SKM-1 (cell line): ENCODE measurements at regions not wholly inside any gene's neighbourhood (a gene's known extent, or its start where the extent isn't known, plus 50 kb on each side); places are given as distances from the start of the nearest gene placed in this dataset.

ENCODE experiments used
- DNase-seq: peaks from one replicate; lab custom pipeline; 2025; ENCODE audit not compliant: unreplicated experiment; lab: John Stamatoyannopoulos, UW

DNA sequence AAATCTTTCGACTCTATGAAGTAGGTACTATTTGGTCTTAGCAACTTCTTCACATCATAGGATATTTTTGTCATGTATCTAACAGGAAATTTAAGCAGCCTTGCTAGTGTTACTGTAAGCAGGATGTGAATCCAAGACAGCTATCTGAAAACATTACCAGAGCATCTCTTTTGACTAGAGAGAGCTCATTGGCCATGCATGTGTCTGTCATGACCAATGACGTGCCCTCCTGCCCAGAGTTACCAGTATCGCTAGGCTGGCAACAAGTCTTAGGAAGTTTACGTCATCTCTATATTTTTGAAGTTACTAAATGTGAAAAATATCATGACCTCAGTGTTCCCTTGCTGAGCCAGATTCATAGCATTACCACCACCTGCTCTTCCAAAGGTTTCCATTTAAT, 130.9 kb upstream of the TP63 start:
- DNase-seq: no peak

DNA sequence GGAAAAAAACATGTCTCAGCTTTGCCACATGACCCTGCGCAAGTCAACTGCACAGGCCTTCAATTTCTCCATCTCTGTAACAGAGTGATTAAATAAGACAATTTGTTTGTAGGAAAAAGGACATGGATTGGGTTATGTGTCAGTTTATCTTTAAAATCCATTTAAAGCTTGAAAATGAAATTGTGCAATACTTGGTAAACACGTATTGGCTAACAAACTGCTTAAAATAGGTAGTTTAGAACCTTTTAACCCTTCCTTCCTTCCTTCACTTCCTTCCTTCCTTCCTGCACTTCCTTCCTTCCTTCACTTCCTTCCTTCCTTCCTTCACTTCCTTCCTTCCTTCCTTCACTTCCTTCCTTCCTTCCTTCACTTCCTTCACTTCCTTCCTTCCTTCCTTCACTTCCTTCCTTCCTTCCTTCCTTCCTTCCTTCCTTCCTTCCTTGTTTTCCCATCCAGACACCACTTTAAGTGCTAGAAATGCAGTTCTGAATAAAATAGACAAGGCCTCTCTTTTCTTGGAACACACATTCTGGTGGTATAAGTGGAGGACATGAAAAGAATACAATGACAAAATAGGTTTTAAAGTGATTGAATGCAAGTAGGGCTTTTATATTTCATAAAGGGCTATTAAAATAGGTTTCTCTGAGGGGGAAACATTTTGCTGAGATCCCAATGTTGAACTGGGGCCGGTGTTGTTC, 130.2 kb upstream of the TP63 start:
- DNase-seq: no peak

DNA sequence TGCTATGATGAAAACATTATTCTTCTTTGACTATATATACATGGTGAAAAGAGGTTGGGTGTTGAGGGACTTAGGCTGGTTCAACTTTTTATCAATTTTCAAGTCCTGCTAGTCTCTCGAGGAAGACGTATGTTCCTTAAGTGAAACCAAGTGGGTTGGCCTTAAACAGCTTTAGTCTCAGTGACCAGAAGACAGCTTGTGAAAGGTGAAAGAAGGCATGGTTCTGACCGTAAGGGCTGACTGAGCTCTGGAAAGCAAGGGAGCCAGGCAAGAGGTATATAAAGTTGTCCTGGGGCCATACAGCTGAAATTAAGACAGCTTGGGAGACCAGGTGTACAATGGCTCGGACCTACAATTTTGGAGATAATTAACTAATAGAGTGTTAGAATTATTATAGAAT, 128.9 kb upstream of the TP63 start:
- no peak for DNase-seq

DNA sequence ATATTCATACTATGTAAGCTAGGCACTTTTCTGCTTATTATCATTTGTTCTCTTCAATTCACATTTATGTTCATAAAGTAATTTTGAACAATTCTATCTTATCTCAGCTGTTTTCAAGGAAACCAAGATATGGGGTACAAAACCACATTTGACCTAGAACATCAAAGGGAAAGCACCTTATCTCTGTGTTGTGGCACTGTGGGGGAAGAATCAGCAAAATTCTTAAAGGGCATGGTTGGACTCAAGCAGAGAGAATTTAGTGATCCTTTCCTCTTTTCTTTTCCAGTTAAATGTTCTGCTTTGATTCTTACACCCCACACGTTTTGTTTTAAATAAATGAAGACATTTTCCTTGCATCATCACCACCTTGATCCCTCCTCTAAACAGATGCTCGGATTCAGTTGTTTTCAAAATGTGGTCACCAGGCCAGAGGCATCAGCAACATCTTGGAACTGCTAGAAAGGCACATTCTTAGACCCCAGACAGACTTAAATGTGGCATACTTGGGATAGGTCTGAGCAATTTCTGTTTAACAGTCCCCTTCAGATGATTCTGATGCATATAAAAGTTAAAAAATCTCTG, 128.4 kb upstream of the TP63 start:
- no peak for DNase-seq

DNA sequence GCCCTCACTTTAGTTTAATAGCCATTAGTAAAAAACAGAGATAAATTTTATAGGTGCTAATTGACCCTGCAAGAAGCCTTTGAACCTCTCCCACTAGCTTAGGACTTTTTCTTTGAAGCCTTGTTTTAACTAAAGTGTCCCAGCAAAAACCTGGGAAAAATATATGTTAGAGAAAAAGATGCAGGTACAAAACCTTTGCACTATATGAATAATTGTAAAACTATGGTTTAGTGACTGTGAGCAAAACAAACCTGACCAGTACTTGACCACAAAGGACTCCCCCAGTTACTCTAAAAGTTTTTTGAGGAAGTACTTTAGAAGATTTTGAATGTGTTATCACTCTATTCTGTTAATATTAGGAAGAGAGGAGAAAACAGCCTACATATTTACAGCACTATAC, 123.3 kb upstream of the TP63 start:
- no peak for DNase-seq

DNA sequence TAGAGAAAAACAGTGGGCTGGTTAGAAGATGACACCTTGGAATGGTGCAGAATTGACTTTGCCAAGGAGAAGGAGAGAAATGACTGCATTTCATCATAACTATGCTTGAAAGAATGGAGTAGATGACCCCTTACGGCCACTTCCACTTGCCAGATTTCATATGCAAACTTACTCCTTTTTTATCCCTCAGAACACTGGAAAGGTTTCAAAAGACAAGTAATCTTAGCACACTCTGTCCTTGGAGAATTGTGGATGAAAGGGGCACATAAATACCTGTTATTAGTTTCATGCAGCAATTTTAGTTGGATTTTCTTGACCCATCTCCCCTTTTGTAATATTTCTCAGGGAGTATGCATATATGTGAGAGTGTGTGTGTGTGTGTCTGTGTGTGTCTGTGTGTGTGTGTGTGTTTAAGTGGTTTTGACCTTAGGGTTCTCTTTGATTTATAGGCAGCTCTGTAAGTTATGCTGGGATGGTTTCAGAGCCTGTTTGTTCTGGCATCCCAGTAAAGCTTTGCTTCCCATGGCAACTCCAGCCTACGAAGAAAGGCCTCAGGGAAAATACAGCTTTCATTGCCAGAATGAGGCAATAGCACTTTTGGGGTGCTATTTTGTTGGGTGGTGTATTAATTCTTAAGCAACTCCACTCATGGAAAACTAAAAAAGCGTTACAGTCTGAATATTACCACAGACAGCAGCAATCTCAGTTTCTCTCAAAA, 122.2 kb upstream of the TP63 start:
- DNase-seq: no peak

DNA sequence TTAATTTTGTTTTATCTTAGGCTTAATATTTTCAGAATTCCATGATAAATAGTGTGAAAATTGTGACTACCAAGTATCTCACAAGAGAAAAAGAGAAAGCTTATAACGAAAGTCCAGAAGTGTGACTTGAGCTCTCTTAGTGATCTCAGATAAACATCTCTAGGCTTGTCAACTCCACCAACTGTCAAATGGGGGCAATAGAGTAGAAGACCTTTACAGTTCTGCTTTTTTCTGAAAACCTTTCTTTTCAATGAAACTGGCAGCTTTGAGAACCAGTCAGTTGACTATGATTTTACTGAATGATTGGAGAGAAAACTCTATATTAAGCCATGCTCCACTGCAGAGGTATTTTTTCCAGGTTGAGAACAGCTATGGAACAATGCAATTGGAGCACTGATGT, 119.2 kb upstream of the TP63 start:
- DNase-seq: peak; percentile 15

DNA sequence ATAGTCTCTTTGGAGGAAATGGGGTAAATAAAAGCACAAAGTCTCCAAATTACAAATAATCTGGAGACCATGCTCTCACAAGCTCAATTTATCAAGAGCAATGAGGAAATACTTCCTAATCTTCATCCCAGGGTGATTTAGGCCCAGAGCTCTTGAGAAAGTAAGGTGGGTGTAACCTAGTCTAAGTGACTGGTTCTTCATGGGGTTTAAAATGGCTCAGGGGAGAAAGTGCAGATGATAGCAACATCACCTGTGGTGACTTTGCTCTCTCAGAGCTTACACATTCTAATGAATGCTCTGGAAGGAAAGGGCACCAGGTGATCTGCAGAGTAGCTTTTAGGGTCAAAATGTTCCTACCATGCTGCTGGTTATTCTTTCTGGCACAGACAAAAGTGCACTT, 118.4 kb upstream of the TP63 start:
- no peak for DNase-seq

DNA sequence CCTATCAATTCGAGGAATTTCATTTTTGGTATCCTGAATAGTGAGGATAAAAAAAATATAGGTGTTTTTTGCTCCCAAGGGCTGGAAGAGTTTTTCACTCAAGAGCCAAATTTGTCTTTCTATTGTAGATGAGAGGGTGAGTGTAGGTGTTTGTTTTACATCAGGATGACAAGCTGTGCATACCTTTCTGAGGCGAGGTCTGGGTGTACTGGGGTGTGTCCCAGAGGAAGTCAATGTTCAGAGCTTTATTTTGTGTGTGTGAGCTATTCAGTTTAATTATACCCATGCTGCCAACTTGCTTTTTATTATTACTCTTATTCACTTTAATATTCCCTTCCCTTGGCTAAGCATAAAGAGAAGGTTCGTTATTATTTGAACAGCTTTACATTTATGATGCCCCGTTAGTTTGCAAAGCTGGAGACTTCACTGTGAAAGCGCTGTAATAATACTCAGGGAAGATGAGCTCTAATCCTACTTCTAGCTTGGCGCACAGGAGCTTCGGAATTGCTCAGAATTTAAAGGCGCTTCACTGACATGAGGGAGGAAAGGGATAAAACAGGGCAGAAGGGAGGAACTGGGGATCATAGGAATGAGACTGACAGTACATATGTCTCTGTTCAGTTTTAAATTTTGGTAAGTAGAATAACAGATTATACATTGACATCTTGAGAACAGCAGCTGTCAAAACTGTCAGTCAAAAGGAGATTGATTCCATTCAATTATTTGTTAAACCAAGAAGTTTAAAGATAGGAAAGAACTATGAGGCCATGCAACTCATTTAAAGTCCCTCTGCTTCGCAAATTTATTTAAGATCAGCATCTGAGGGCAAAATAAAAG, 117.7 kb upstream of the TP63 start:
- no peak for DNase-seq

DNA sequence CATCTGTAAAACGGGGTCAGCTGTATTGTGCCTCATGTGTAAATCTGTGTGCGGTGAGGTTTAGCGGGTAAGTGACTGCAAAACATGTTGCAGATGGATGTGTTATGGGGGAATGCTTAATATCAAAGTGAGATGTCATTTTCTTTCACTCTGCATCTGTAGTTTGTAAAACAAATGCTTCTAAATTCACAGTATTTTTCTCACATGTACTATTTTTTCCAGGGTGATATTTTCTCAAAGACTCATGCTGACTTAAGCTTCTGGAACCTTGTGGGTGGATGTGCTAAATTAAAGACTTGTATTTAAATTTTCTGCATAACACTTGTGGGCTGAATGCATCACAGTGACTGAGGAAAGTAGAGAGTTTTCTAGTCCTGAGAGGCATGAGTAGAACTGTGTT, 115.2 kb upstream of the TP63 start:
- no peak for DNase-seq

DNA sequence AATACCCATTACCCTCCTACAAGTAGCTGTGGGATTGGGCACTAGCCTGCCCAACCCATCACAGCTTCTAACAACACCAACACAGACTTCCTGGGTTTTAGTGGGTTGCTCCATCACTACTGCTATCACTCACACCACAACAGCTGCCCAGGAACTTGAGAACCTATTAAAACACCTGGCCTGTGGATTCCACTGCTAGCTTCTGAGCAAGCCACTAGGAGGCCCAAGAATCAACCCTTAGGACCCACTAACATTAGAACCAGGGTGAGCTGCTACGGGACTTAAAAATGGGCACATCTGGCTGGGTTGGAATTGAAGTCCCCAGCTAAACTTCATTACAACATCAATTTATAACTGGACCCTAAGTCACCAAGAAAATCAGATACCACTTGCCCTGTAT, 113.2 kb upstream of the TP63 start:
- DNase-seq: no peak

DNA sequence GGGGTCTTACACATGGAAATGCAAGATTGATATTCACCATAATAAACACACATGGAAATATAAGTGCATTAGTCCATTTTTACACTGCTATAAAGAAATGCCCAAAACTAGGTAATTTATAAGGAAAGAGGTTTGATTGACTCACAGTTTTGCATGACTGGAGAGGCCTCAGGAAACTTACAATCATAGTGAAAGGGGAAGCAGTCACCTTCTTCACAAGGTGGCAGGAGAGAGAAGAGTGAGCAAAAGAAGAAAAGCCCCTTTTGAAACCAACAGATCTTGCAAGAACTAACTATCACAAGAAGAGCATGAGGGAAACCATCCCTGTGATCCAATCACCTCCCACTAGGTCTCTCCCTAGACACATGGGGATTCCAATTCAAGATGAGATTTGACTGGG, 111.7 kb upstream of the TP63 start:
- DNase-seq: no peak

DNA sequence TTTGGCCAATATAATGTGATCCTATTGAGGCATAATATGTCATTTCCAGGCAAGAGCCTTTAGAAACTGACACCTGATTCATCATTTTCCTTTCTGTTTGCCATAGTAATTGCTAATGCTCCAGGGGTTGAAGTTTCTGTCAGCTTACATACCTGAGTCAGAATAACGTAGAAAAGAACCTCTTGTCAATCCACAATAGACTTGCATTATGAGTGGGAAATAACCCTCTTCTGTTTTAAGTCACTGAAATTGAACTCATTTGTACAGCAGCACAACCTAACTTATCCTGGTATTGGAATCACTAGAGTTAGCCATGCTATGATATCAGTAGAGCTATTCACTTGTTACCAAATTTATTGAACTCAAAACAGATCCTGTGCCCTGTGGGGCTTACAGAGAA, 101.7 kb upstream of the TP63 start:
- no peak for DNase-seq

DNA sequence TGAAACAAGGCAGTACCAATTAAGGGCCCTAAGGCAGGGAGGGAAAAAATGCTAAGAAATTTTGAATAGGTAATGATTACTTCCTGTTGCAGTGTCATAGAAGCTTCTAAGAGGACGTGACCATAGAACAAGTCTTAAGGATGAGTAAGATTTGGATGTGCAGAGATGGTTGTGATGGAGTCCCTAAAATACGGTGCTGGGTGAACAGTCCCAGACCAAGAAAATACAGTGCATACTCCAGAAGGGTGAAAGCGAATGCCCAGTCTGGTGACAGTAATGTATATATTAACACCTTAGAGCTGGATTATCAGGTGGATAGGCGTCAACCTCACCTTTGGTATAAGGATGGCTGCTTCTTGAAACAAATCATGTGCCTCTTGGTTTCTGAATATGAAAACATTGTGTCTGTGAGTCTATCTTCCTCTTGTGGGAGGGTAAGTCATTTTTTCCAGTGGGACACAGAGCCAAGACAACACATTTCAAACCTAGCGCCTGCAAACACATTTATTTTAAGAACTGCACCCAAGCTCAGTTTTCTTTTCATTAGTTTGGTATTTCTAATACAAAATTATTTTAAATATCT, 101.2 kb upstream of the TP63 start:
- no peak for DNase-seq

DNA sequence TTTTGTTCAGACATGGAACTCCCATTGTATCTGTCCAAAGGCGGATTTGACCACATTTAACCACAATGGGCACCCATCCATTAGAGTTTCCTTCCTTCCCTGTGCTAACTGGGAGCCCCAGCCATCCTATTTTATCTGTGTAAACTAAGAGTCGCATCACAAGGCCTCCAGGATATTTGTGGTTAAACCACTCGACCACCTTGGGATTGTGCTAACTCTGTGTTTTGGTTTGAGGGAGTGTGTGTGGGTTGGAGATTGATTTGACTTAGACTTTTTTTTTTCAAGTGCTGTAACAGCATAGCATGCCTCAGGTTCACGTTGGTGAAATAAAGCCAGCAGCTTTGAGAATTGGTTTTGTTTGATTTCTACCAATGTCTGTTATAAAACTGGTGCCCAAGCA, 100.4 kb upstream of the TP63 start:
- no peak for DNase-seq

DNA sequence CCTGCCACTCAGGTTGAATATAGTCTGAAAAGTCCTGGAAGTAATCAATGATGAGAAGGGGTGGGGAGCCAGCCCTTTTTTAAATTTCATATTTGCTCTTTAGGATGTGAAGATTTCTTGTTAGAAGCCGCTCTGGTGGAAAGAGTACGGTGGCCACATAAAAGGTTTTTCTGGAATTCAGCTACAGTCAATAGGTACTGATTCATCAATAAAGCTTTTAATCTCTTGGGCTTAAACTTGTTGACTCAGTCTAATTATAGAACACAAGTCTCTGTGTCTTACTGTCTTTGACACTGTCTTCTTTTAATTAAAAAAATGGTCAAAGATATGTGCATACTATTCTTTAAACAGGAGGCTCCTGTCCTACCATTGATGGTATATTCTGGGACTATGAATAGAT, 99.9 kb upstream of the TP63 start:
- no peak for DNase-seq

DNA sequence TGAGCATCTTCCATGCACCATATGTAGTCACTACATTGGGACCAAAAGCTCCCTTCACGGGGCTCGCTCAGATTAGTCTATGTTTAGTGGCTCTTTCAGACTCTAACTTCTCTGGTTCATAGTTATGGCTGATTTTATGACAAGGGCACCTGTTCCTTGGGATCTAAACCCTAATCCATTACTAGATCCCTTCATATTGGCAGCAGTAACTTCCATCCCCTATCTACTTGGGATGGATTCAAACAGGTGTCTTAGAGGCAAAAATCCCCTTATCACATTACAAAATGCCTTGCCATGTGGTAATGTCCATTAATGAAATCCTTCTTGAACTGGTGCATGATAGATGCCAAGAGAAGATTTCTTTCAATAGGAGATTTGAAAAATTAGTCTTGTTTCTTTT, 96.7 kb upstream of the TP63 start:
- DNase-seq: no peak

DNA sequence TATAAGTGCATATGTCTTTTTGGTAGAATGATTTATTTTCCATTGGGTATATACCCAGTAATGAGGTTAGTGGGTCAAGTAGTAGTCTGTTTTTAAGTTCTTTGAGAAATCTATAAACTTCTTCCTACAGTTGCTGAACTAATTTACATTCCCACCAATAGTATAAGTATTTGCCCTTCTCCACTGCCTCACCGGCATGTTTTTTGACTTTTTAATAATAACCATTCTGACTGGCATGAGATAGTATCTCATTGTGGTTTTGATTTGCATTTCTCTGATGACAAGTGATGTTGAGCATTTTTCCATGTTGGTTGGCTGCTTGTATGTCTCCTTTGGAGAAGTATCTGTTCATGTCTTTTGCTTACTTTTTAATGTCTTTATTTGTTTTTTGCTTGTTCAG, 94.1 kb upstream of the TP63 start:
- no peak for DNase-seq

DNA sequence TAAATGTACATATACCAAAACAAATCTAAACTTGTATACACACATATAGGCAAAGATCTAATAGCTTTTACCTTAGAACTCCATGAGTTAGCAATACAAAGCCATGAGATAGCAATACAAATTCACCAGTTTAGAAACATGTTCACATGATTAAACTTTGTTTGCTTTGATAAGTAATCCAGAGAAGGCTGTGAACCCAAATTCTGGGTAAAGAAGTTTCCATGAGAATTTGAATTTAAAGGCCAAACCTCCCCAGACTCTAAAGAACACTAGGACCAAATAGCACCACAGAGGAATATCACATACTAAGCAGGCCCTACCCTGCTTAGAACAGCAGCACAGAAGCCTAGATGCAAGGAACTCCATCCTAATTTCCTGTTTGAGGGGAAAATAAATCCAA, 83.7 kb upstream of the TP63 start:
- no peak for DNase-seq

DNA sequence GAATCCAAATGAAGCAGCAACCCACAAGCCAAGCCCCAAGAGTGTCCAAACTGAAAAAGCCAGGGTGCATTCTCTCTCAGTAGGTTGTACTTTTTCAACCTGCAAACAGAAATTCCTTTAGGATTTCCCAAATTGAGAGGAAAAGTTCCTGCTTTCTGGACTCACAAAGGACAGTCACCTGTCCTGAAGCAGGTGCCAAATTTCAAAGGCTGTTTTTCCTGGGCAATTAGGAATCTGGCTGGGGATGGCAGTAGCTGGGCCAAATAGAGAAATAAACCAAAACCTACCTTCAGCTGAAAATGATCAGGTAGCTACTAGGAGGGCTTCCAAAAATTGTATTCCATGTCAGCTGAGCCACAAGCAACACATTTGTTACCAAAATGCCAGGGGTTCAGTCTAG, 83.1 kb upstream of the TP63 start:
- DNase-seq: no peak

DNA sequence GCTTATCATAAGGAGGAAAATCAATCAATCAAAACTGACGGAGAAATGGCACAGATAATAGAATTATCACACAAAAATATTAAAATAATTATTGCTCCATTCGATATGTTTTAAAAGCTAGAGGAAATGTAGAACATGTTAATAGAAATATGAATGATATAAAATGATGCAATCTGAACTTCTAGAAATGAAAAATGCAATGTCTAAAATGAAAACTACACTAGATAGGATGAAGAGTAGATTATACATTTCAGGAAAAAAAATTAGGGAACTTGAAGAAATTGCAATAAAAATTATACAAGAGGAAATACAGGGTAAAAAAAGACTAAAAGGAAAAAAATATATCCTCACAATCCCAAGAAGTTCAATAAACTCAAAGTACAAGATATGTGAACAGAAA, 80.2 kb upstream of the TP63 start:
- no peak for DNase-seq
